Prostate gland (tissue), 2 donors: ENCODE measurements at regions not wholly inside any gene's neighbourhood (a gene's known extent, or its start where the extent isn't known, plus 50 kb on each side); places are given as distances from the start of the nearest gene placed in this dataset.

Experiments
- CTCF ChIP-seq, 4 experiments: fragments of 200-600 bp in 2 of 4; fragments of 450-650 bp in 2 of 4; sonication (generic) in 2 of 4; IDR thresholded peaks; 1 replicate in 3 of 4; 2 replicates in 1 of 4; pipeline ENCODE4 v1.5.1; 2016 to 2019; ENCODE audit warnings: antibody characterized with exemption in 4 of 4, mild to moderate bottlenecking in 2 of 4, moderate library complexity in 2 of 4
- POLR2A ChIP-seq: fragments of 450-650 bp; IDR thresholded peaks from one replicate; pipeline ENCODE4 v1.6.1; 2016; ENCODE audit warnings: antibody characterized with exemption, mild to moderate bottlenecking
- POLR2AphosphoS5 ChIP-seq: sonication (generic); formaldehyde crosslinking; IDR thresholded peaks from one replicate; pipeline ENCODE4 v1.6.1; 2017; ENCODE audit warnings: antibody characterized with exemption

GRCh38 chr10:84599254-84599653, 270.9 kb downstream of the CCSER2 start:
- TF ChIP-seq POLR2AphosphoS5, result no peak
- TF ChIP-seq CTCF (IDR thresholded peaks at IDR 0.05), result no peak
- no peak for TF ChIP-seq POLR2A
